Thymus (tissue), 11 donors: ENCODE measurements at regions not wholly inside any gene's neighbourhood (a gene's known extent, or its start where the extent isn't known, plus 50 kb on each side); places are given as distances from the start of the nearest gene placed in this dataset.

Source experiments
- DNase-seq, 9 donors: peaks; one replicate each; pipeline ENCODE4 v3.0.0-alpha.2; 2013; ENCODE audit warnings: low spot score in 9 of 9, low read depth in 6 of 9, missing footprints in 1 of 9
- H3K27ac ChIP-seq, 2 donors: one replicate each; pipeline ENCODE4 v1.5.1; 2013; ENCODE audit warnings: control low read depth in 1 of 2, low read depth in 1 of 2, low read length in 1 of 2, mild to moderate bottlenecking in 1 of 2, moderate library complexity in 1 of 2
- H3K27me3 ChIP-seq, 2 donors: one replicate each; pipeline ENCODE4 v1.5.1; 2013; ENCODE audit warnings: low read length in 1 of 2; ENCODE audit not compliant: control insufficient read depth in 2 of 2, insufficient read depth in 1 of 2
- H3K36me3 ChIP-seq, 2 donors: one replicate each; pipeline ENCODE4 v1.5.1; 2013; ENCODE audit warnings: low read length in 1 of 2, mild to moderate bottlenecking in 1 of 2, moderate library complexity in 1 of 2; ENCODE audit not compliant: control insufficient read depth in 2 of 2, insufficient read depth in 2 of 2
- H3K4me1 ChIP-seq, 2 donors: one replicate each; pipeline ENCODE4 v1.5.1; 2013; ENCODE audit warnings: low read length in 2 of 2; ENCODE audit not compliant: control insufficient read depth in 2 of 2, insufficient read depth in 2 of 2
- H3K4me3 ChIP-seq, 2 donors: one replicate each; pipeline ENCODE4 v1.5.1; 2013; ENCODE audit warnings: low read length in 2 of 2, control low read depth in 1 of 2, mild to moderate bottlenecking in 1 of 2
- H3K9me3 ChIP-seq, 2 donors: one replicate each; pipeline ENCODE4 v1.5.1; 2013; ENCODE audit warnings: low read length in 1 of 2, mild to moderate bottlenecking in 1 of 2; ENCODE audit not compliant: control insufficient read depth in 2 of 2, insufficient read depth in 1 of 2
- WGBS: extraction: QIAGEN DNeasy Blood & Tissue Kit; methylation state at CpG from one replicate; pipeline ENCODE4 v1.1.7; 2013; 5-methylcytosine and 5-hydroxymethylcytosine counted together
- donor health status: healthy.

GRCh38 chr3:176951586-176952292 is 245.5 kb downstream of the TBL1XR1 start:
- no peak overlapping the region for H3K27ac ChIP-seq
- no peaks in the 10 kb centered on the region for H3K27me3 ChIP-seq
- no peak overlapping the region for H3K4me3 ChIP-seq
- 82% methylated on average over 10 of the region's 10 CpGs for WGBS
- peaks cover 0 to 5% of the 10 kb centered on the region in 2 donors for H3K4me1 ChIP-seq
- H3K36me3 ChIP-seq = no peaks in the 10 kb centered on the region
- DNase-seq = no peak
- H3K9me3 ChIP-seq = no peaks in the 10 kb centered on the region

DNA sequence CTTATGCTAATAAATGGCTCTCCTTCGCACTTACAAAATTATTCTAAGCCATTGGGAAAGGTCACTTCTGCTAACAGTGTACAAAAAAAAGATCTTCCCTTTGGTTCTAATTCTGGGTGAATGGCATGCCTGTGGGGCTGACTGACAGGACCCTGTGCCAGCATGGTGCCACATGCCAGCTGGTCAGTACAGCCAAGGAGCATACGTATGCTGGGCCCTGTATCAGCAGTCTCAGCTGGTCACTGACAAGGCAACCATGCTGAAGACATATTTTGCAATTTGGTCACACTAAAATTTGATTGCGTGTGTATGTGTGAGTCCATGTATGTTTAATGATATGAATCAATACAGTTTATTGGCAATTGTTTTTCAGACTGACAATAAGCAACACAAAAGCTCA is 246.1 kb downstream of the TBL1XR1 start:
- WGBS = 97% methylated on average over 3 of the region's 3 CpGs
- Histone ChIP-seq H3K27me3 (no peaks in the 10 kb centered on the region), H3K4me1 (peaks cover 0 to 5% of the 10 kb centered on the region in 2 donors), H3K36me3 (no peaks in the 10 kb centered on the region), H3K9me3 (no peaks in the 10 kb centered on the region), H3K4me3 (no peak overlapping the region), H3K27ac (no peak overlapping the region)
- no peak for DNase-seq

DNA sequence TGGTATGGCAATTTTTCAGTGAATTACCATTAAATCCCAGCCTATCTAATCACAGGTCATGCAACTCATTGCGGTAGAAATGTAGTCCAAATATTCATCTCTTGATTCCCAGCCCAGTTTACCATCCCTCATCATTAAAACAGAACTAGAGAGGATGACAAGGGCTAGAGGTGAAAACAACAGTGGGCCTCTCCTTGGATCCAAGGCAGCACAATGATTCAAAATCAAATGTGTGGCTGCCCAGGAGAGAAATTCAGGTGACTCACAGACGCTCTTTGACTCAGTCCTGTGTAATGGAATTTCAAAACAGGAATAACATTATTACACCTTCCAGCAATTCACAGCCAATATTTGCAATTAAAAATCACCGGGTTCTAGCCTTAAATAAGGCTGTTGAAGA is 246.5 kb downstream of the TBL1XR1 start:
- no peak overlapping the region for H3K27ac ChIP-seq
- H3K9me3 ChIP-seq = no peaks in the 10 kb centered on the region
- H3K4me1 ChIP-seq = peaks cover 0 to 5% of the 10 kb centered on the region in 2 donors
- no peaks in the 10 kb centered on the region for H3K36me3 ChIP-seq
- WGBS = 98% methylated on average over 3 of the region's 3 CpGs
- no peak for DNase-seq
- no peak overlapping the region for H3K4me3 ChIP-seq
- no peaks in the 10 kb centered on the region for H3K27me3 ChIP-seq

GRCh38 chr3:176948151-176948550 is 249.1 kb downstream of the TBL1XR1 start:
- no peak overlapping the region for H3K4me3 ChIP-seq
- 98% methylated on average over 2 of the region's 2 CpGs for WGBS
- no peaks in the 10 kb centered on the region for H3K27me3 ChIP-seq
- DNase-seq = no peak
- no peaks in the 10 kb centered on the region for H3K36me3 ChIP-seq
- no peaks in the 10 kb centered on the region for H3K9me3 ChIP-seq
- peaks cover 0 to 5% of the 10 kb centered on the region in 2 donors for H3K4me1 ChIP-seq
- H3K27ac ChIP-seq = no peak overlapping the region

GRCh38 chr3:176946202-176946601 is 251.1 kb downstream of the TBL1XR1 start:
- WGBS = 93% methylated on average over 9 of the region's 9 CpGs
- Histone ChIP-seq H3K27ac (no peak overlapping the region), H3K27me3 (no peaks in the 10 kb centered on the region), H3K9me3 (no peaks in the 10 kb centered on the region), H3K36me3 (no peaks in the 10 kb centered on the region), H3K4me1 (peaks cover 0 to 5% of the 10 kb centered on the region in 2 donors), H3K4me3 (no peak overlapping the region)
- no peak for DNase-seq

GRCh38 chr3:176942305-176942704 is 255.0 kb downstream of the TBL1XR1 start:
- H3K4me1 ChIP-seq = no peaks in the 10 kb centered on the region
- no peak for DNase-seq
- 88% methylated on average over 1 of the region's 1 CpG for WGBS
- no peak overlapping the region for H3K4me3 ChIP-seq
- H3K27me3 ChIP-seq = no peaks in the 10 kb centered on the region
- no peaks in the 10 kb centered on the region for H3K9me3 ChIP-seq
- H3K36me3 ChIP-seq = no peaks in the 10 kb centered on the region
- H3K27ac ChIP-seq = no peak overlapping the region

- Histone ChIP-seq H3K36me3 (no peaks in the 10 kb centered on the region), H3K9me3 (no peaks in the 10 kb centered on the region), H3K27me3 (no peaks in the 10 kb centered on the region), H3K4me1 (no peaks in the 10 kb centered on the region), H3K27ac (no peak overlapping the region), H3K4me3 (no peak overlapping the region)
- no peak for DNase-seq
Observed at GRCh38 chr3:176941689-176942088, 255.6 kb downstream of the TBL1XR1 start.

DNA sequence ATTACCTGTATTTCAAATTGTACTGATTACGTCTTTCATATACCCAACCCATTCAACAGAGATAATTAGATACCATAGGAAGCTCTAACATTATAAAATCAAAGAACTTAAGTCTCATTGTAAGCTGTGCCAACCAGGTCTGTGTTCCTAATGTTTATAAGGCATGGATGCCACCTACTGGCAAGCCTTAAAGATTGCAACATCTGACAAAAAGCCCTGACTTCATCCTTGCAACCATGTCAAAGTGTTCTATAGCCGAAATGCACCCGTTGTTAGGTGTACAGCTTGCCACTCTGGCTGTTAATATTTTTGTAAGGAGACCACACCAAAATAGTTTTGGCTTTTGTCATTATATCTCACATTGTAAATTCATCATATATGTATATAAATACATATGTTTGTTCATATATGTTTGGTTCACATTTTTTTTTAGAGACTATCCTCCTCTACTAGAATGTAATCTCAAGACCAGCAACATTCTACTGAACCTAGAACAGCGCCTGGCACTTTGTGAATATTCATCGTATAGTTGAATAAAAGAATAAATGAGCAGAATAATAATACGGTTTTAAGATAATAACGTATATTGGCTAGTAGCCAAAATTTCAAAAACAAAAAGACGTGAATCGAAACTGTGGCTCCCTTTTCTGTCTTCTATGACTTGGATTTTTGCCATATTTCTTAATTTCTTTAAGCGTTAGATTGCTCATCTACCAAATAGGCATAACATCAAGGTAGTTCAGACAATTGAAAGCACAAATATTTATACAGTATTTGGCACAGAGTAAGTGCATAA is 258.1 kb downstream of the TBL1XR1 start:
- no peak overlapping the region for H3K27ac ChIP-seq
- no peaks in the 10 kb centered on the region for H3K36me3 ChIP-seq
- no peaks in the 10 kb centered on the region for H3K27me3 ChIP-seq
- no peak overlapping the region for H3K4me3 ChIP-seq
- DNase-seq = peak; percentile 13 to 77 (median 43)
- no peaks in the 10 kb centered on the region for H3K4me1 ChIP-seq
- no peaks in the 10 kb centered on the region for H3K9me3 ChIP-seq
- 65% methylated on average over 10 of the region's 10 CpGs for WGBS

DNA sequence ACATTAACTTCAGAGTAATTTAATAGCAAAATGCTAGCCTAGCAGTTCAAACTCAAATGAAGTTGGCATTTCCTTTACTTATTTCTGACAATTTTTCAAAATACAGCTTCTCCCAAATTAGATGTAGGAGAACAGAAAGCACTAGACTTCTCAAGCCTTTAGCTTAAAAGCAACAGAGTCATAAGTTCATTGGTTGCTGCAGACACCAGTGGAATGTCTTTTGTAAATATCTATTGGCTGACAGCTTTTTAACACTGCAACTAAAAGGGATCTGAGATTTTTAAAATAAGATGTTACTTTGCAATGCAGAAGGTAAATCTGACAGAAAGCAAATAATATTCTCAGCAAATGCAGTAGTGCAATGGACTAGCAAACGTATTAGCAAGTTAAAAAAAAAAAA is 259.3 kb downstream of the TBL1XR1 start:
- WGBS = 99% methylated on average over 1 of the region's 1 CpG
- no peaks in the 10 kb centered on the region for H3K27me3 ChIP-seq
- DNase-seq = no peak

More for the DNA sequence above, 259.3 kb downstream of the TBL1XR1 start:
- H3K27ac ChIP-seq = no peak overlapping the region
- no peaks in the 10 kb centered on the region for H3K36me3 ChIP-seq
- no peak overlapping the region for H3K4me3 ChIP-seq
- no peaks in the 10 kb centered on the region for H3K9me3 ChIP-seq
- H3K4me1 ChIP-seq = no peaks in the 10 kb centered on the region
